Mononuclear cell (primary cell): ENCODE measurements at regions not wholly inside any gene's neighbourhood (a gene's known extent, or its start where the extent isn't known, plus 50 kb on each side); places are given as distances from the start of the nearest gene placed in this dataset.

ENCODE experiments used
- H3K27me3 ChIP-seq: 2 replicates; pipeline ENCODE4 v1.6.0; 2011; ENCODE audit warnings: low read length, control low read depth; ENCODE audit not compliant: insufficient read depth
- H3K4me1 ChIP-seq: 2 replicates; pipeline ENCODE4 v1.5.1; 2011; ENCODE audit warnings: mild to moderate bottlenecking, low read length, control low read depth; ENCODE audit not compliant: insufficient read depth
- H3K4me3 ChIP-seq: 2 replicates; pipeline ENCODE4 v1.5.1; 2011; ENCODE audit warnings: mild to moderate bottlenecking, low read length, moderate library complexity
- H3K9me3 ChIP-seq: 2 replicates; pipeline ENCODE4 v1.5.1; 2011; ENCODE audit warnings: low read depth, mild to moderate bottlenecking, control low read depth, low read length

- H3K4me3 ChIP-seq, result no peak overlapping the region
- no peaks in the 10 kb centered on the region for H3K27me3 ChIP-seq
- no peaks in the 10 kb centered on the region for H3K9me3 ChIP-seq
- H3K4me1 ChIP-seq, result no peaks in the 10 kb centered on the region
Measured at GRCh38 chr14:101193845-101194372, 290.4 kb upstream of the RTL1 start.

DNA sequence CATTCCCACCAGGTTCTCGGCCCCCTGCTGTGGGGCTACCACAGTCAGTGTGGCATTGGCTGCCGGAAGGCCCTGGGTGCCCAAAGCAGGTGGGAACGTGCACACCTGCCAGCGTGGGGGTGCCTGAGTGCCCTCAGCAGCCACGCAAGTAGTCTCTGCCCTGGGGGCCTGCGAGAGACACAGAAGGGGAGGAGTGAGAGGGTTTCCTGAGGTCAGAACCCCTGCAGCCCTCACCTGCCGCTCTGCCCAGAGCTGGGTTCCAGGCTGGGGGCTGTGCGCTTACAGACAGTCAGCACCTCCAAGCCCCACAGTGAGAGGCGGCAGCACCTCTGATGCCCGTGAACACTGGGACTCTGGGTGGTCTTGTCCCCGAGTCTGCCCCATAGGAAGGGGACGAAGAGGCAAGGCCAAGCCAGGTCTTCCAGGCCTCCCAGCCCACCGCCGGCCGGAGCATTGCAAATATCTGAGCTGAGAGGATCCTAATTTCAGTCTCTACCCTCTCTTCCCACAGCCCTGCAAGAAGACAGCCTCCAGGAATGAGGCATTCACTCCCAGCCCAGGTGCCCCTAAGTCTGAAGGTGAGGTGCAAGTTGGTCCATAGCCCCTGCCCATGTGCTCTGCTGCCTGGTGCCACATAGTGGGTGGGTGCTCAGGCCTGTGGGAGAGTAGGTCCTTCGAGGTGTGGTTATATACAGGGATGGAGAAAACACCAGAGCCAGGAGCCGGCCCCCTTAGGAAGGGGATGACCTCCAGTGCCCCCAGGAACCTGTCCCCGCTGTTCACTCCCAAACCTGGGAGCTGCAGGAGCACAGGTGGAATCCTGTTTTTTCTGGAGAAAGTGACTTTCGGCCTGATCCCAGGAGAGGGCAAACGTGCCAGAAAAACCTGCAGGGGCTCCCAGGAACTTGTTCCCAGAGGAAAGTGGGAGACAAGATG, 291.1 kb upstream of the RTL1 start:
- Histone ChIP-seq H3K9me3 (no peaks in the 10 kb centered on the region), H3K27me3 (no peaks in the 10 kb centered on the region), H3K4me1 (no peaks in the 10 kb centered on the region), H3K4me3 (no peak overlapping the region)

GRCh38 chr14:101195309-101195901, 291.9 kb upstream of the RTL1 start:
- Histone ChIP-seq H3K4me3 (no peak overlapping the region), H3K27me3 (no peaks in the 10 kb centered on the region), H3K9me3 (no peaks in the 10 kb centered on the region), H3K4me1 (no peaks in the 10 kb centered on the region)

DNA sequence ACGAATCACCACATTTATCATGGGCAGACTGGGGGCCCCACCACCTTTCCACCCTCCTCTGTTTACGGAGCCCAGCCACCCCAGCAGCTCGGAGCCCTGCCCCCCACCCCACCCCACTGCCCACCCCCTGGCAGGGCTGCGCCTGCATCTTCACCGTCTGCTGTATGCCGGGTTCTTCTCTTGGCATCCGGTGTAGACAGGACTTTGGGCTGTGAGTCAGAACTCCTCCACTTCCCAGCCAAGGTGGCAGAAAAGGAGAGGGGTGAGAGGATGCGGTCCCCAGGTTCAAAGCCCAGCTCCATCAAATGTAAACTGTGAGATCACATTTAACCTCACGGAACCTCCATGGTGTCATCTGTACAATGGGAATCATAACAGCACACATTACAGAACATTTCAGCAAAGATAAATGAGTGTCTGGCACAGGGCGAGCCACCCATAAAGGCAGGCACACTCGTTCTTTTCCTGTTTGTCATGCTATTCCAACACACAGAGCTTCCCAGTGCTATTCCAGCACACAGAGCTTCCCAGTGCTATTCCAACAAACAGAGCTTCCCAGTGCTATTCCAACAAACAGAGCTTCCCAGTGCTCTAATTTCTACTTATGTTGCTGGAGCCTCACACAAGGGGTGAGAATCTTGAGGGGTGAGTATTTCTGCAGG, 292.7 kb upstream of the RTL1 start:
- Histone ChIP-seq H3K9me3 (no peaks in the 10 kb centered on the region), H3K4me1 (no peaks in the 10 kb centered on the region), H3K27me3 (no peaks in the 10 kb centered on the region), H3K4me3 (no peak overlapping the region)

DNA sequence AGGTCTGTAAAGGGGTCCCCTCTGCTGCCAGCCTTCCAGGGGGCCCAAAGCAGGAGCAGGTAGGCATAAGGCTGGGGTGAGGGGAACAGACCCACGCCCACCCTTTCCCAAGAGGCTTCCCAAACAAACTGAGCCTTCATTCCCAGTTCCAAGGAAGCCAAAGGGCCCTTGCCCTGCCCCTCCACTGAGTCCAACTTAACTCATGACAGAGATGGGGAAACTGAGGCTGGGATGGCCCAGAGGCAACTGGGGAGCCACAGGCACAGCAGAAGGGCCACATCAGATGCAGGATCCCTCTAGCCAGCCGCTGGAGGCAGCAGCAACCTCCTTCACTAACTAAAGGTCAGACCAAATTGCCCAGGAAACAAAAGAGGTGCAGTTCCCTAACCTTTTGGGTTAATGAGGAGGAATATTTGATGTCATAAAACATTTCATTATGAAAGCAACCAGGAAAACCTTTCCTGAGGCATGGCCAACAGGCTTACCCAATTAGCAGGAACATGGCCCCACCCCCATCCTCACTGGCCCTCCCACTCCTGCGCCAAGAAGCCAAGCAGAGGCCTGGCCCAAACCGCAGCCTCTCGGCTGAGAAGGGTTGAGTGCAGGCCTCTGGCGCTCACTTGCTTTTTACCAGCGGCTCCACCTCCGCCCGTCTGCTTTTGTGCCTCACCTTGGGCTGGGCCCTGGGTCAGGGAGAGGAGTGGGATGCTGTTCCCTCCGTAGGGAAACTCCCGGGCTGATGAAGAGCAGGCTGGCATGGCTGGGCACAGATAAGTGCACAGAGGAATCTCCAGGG, 293.5 kb upstream of the RTL1 start:
- Histone ChIP-seq H3K9me3 (no peaks in the 10 kb centered on the region), H3K4me1 (no peaks in the 10 kb centered on the region), H3K4me3 (no peak overlapping the region), H3K27me3 (no peaks in the 10 kb centered on the region)

DNA sequence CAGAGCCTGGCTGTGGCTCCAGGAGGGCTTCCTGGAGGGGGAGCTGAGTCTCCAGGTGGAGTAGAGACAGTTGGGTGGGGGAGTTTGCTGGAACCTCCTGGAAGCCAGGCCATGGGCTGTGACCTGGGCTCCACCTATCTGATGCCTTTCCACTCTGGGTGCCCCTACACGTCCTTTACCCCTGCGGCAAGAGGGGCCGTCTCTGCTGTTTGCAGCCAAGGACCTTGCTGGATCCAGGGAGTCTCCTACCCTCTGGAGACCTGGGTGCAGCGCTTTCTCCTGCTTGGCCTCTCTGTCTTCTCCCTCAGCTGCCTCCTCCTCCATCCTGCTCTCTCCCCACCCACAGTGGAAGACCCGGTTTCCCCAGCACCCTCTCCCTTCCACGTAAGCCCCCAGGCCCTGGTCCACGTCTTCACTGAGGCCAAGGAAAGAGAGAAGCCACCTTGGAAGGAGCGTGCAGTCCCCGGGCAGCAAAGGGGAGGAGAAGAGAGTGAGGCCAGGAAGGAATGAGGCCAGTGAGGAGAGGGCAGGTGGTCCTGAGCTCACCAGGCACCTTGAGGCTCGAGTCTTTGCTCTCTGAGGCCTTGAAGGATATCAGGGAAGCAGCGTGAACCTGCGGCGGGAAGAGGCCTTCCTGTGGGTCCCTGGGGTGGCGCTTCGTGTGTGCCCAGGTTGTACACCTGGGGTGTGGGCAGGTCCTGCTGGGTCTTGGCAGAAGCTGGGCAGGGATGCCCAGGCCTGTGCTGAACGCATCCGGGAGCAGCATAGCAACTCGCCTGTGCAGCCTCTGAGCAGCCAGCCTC, 294.3 kb upstream of the RTL1 start:
- H3K4me3 ChIP-seq, result no peak overlapping the region
- no peaks in the 10 kb centered on the region for H3K4me1 ChIP-seq
- H3K9me3 ChIP-seq, result no peaks in the 10 kb centered on the region
- H3K27me3 ChIP-seq, result no peaks in the 10 kb centered on the region

DNA sequence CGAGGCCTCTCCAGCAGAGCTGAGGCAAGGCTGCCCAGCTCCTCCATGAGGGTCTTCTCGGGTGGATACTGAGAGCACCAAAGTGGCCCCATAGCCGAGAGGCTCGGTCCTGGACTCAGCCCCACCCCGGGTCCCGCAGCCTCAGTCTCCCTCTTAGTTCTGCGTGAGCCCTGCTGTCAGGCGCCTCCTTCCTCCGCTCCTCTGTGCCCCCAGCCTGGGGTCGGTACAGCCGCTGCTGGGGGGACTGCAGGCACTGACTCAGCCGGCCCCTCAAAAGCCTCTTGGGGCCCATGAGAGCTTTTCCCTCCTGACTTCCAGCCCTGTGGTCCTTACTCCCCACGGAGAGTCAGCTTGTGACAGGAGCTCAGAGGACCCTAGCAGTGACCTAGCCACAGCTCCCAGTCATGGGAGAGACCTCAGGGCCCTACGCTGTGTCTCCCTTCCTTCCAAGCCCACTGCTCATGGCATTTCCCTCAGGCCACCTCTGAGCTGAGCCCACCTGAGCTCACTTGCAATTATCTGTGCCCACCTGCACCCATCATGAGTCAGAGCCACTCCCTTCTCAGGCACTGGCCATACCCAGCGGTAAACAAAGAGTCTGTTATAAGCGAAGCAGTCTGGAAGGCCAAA, 295.0 kb upstream of the RTL1 start:
- Histone ChIP-seq H3K9me3 (no peaks in the 10 kb centered on the region), H3K4me1 (no peaks in the 10 kb centered on the region), H3K27me3 (no peaks in the 10 kb centered on the region), H3K4me3 (no peak overlapping the region)

- Histone ChIP-seq H3K4me3 (no peak overlapping the region), H3K27me3 (no peaks in the 10 kb centered on the region), H3K4me1 (no peaks in the 10 kb centered on the region), H3K9me3 (no peaks in the 10 kb centered on the region)
Measured at GRCh38 chr14:101199028-101199770, 295.7 kb upstream of the RTL1 start.

GRCh38 chr14:101200008-101200649, 296.6 kb upstream of the RTL1 start:
- Histone ChIP-seq H3K27me3 (no peaks in the 10 kb centered on the region), H3K9me3 (no peaks in the 10 kb centered on the region), H3K4me3 (no peak overlapping the region), H3K4me1 (no peaks in the 10 kb centered on the region)

DNA sequence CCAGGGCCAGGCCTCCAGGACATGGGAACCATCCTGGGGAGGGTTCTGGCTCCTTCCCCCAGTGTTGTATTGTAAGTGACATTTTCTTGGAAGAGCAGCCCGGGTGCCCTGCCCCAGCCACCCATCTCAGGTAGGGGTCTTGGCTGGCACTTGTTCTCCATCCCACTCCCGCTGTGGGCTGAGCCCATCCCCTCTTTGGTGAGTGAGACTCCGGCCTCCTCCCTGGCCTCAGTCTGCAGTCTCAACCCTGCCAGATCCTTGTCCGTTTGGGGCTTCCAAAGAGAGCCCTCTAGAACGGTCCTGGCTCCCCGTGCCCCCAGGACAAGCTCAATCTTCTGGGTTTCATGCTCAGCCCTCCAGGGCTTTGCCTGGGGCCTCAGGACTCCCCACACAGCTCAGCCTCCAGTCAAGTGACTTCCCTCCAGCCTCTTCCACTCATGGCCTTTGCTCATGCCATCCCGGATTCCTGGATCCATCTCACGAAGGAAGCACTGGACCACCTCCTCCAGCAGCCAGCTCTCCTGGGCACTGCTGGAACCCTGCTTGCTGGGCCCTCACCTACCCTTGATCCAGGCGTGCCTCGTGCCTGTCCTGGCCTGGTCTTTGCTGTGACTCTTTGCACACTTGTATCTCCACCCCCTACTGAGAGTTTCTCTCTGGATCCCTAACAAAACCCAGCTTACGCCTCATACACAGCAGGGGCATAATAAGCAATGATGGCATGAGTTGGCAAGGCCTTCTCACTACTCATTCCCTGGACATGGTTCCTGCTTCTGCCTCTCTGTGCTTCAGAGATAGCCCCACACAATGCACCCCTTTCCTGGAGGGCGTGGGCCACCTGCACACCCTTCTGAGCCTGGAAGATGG, 297.4 kb upstream of the RTL1 start:
- Histone ChIP-seq H3K27me3 (no peaks in the 10 kb centered on the region), H3K9me3 (no peaks in the 10 kb centered on the region), H3K4me3 (no peak overlapping the region), H3K4me1 (no peaks in the 10 kb centered on the region)

GRCh38 chr14:101201535-101202151, 298.1 kb upstream of the RTL1 start:
- no peak overlapping the region for H3K4me3 ChIP-seq
- H3K9me3 ChIP-seq, result peaks cover 3% of the 10 kb centered on the region
- H3K4me1 ChIP-seq, result no peaks in the 10 kb centered on the region
- no peaks in the 10 kb centered on the region for H3K27me3 ChIP-seq
